Spleen (tissue), 11 donors: ENCODE measurements at regions not wholly inside any gene's neighbourhood (a gene's known extent, or its start where the extent isn't known, plus 50 kb on each side); places are given as distances from the start of the nearest gene placed in this dataset.

Source experiments
- DNase-seq: peaks from one replicate; pipeline ENCODE4 v3.0.0-alpha.2; 2020
- H3K27ac ChIP-seq, 8 donors: fragments of 200-600 bp; sonication (generic) in 7 of 8; 1 replicate in 4 of 8; 2 replicates in 4 of 8; pipeline versions ENCODE4 v1.5.0 to v1.8.0; 2016 to 2021; ENCODE audit warnings: inconsistent platforms in 4 of 8, mild to moderate bottlenecking in 4 of 8, moderate library complexity in 1 of 8
- H3K27me3 ChIP-seq, 7 donors: fragments of 200-600 bp; sonication (generic) in 6 of 7; replicated peaks in 1 of 7; 1 replicate in 4 of 7; 2 replicates in 3 of 7; pipeline versions ENCODE4 v1.5.0 to v1.8.0; 2016 to 2021; ENCODE audit warnings: inconsistent platforms in 3 of 7, mild to moderate bottlenecking in 1 of 7
- H3K36me3 ChIP-seq, 6 donors: fragments of 200-600 bp; sonication (generic) in 5 of 6; 1 replicate in 4 of 6; 2 replicates in 2 of 6; pipeline versions ENCODE4 v1.5.0 to v1.8.0; 2016 to 2021; ENCODE audit warnings: inconsistent platforms in 2 of 6
- H3K4me1 ChIP-seq, 6 donors: fragments of 200-600 bp; sonication (generic) in 5 of 6; 1 replicate in 3 of 6; 2 replicates in 3 of 6; pipeline versions ENCODE4 v1.5.0 to v1.8.0; 2016 to 2021; ENCODE audit warnings: inconsistent platforms in 3 of 6
- H3K4me3 ChIP-seq, 8 donors: fragments of 200-600 bp; sonication (generic) in 7 of 8; 1 replicate in 4 of 8; 2 replicates in 4 of 8; pipeline versions ENCODE4 v1.5.0 to v1.8.0; 2016 to 2021; ENCODE audit warnings: inconsistent platforms in 4 of 8, mild to moderate bottlenecking in 4 of 8, moderate library complexity in 2 of 8
- H3K9me3 ChIP-seq, 8 donors: fragments of 200-600 bp; sonication (generic) in 7 of 8; 1 replicate in 4 of 8; 2 replicates in 4 of 8; pipeline versions ENCODE4 v1.5.0 to v1.8.0; 2016 to 2021; ENCODE audit warnings: inconsistent platforms in 4 of 8
- CTCF ChIP-seq, 11 experiments: fragments of 200-600 bp in 7 of 11; fragments of 450-650 bp in 4 of 11; sonication (generic) in 4 of 11; IDR thresholded peaks in 8 of 11; conservative IDR thresholded peaks in 3 of 11; 1 replicate in 7 of 11; 2 replicates in 4 of 11; pipeline versions ENCODE4 v1.4.0 to v1.8.0; 2016 to 2021; ENCODE audit warnings: antibody characterized with exemption in 11 of 11, inconsistent platforms in 4 of 11, mild to moderate bottlenecking in 1 of 11
- POLR2A ChIP-seq, 3 donors: fragments of 450-650 bp; IDR thresholded peaks; one replicate each; pipeline ENCODE4 v1.5.1; 2017; ENCODE audit warnings: antibody characterized with exemption in 3 of 3, mild to moderate bottlenecking in 1 of 3
- POLR2AphosphoS5 ChIP-seq, 3 donors: sonication (generic); formaldehyde crosslinking; IDR thresholded peaks; one replicate each; pipeline ENCODE4 v1.5.1; 2017; ENCODE audit warnings: antibody characterized with exemption in 3 of 3
- WGBS, 5 donors: extraction: QIAGEN DNeasy Blood & Tissue Kit in 3 of 5; methylation state at CpG; one replicate each; pipeline versions ENCODE4 v1.1.5 to v1.1.7; 2013 to 2018; 5-methylcytosine and 5-hydroxymethylcytosine counted together
- intact Hi-C: fragments of 100-400 bp; cut with DNase I; formaldehyde crosslinking; loops from one replicate; pipeline ENCODE4 v1.15.0; 2023; ENCODE audit warnings: low total_unique reads
- donor health status: healthy with polysubstance abuse.
- donor health status: DM: no; HTN: no; CAD: no; lungs with moderate emphysema.
- donor health status: DM: no; HTN: no; CAD: no.
- donor health status: Bipolar disorder and iron deficiency.
- donor health status: healthy.
- donor health status: DM: no; HTN: no; CAD: no.
- donor health status: DM: yes; HTN: yes; CAD: no.

GRCh38 chr7:13737563-13737962, 251.9 kb downstream of the ETV1 start:
- TF ChIP-seq POLR2A (IDR thresholded peaks at IDR 0.05) = no peak
- TF ChIP-seq CTCF (IDR thresholded peaks at IDR 0.05 in 8 of 11, conservative IDR thresholded peaks at IDR 0.05 in 3 of 11) = no peak
- Histone ChIP-seq H3K36me3 (no peaks in the 10 kb centered on the region), H3K27me3 (no peaks in the 10 kb centered on the region), H3K27ac (no peak overlapping the region), H3K4me3 (no peak overlapping the region), H3K4me1 (no peaks in the 10 kb centered on the region), H3K9me3 (no peaks in the 10 kb centered on the region)
- intact Hi-C loops = loop anchor here (10.0 kb wide), 1 partner anchor 453 kb away; no protein-coding TSS in a partner anchor
- DNase-seq = no peak
- 50 to 66% (median 54%) methylated on average over 2 of the region's 2 CpGs for WGBS, 5 donors

- TF ChIP-seq POLR2A (IDR thresholded peaks at IDR 0.05) (no peak), CTCF (IDR thresholded peaks at IDR 0.05 in 8 of 11, conservative IDR thresholded peaks at IDR 0.05 in 3 of 11) (no peak), POLR2AphosphoS5 (IDR thresholded peaks at IDR 0.05) (no peak)
- H3K4me3 ChIP-seq = no peak overlapping the region
- H3K9me3 ChIP-seq = no peaks in the 10 kb centered on the region
- 72 to 87% (median 81%) methylated on average over 2 of the region's 2 CpGs for WGBS, 5 donors
- no peak overlapping the region for H3K27ac ChIP-seq
- no peaks in the 10 kb centered on the region for H3K4me1 ChIP-seq
- DNase-seq = no peak
- no peaks in the 10 kb centered on the region for H3K27me3 ChIP-seq
- H3K36me3 ChIP-seq = no peaks in the 10 kb centered on the region
- intact Hi-C loops = no loop called here
Measured at GRCh38 chr7:13742126-13742525, 247.3 kb downstream of the ETV1 start.

- 35 to 64% (median 49%) methylated on average over 1 of the region's 1 CpG for WGBS, 5 donors
Measured at GRCh38 chr7:13742811-13743210, 246.7 kb downstream of the ETV1 start.

GRCh38 chr7:13743226-13743625, 246.2 kb downstream of the ETV1 start:
- no peak for TF ChIP-seq POLR2A (IDR thresholded peaks at IDR 0.05)
- no peak for TF ChIP-seq CTCF (IDR thresholded peaks at IDR 0.05 in 8 of 11, conservative IDR thresholded peaks at IDR 0.05 in 3 of 11)
- no peak for TF ChIP-seq POLR2AphosphoS5 (IDR thresholded peaks at IDR 0.05)
- no peak for DNase-seq
- H3K4me1 ChIP-seq = no peaks in the 10 kb centered on the region
- H3K27ac ChIP-seq = no peak overlapping the region
- no peaks in the 10 kb centered on the region for H3K27me3 ChIP-seq
- H3K4me3 ChIP-seq = no peak overlapping the region
- intact Hi-C loops = no loop called here
- 52 to 68% (median 60%) methylated on average over 3 of the region's 3 CpGs for WGBS, 5 donors
- no peaks in the 10 kb centered on the region for H3K9me3 ChIP-seq
- no peaks in the 10 kb centered on the region for H3K36me3 ChIP-seq

More at GRCh38 chr7:13742811-13743210, 246.7 kb downstream of the ETV1 start:
- Histone ChIP-seq H3K36me3 (no peaks in the 10 kb centered on the region), H3K27me3 (no peaks in the 10 kb centered on the region), H3K9me3 (no peaks in the 10 kb centered on the region), H3K4me3 (no peak overlapping the region), H3K4me1 (no peaks in the 10 kb centered on the region), H3K27ac (no peak overlapping the region)
- no peak for DNase-seq
- intact Hi-C loops = no loop called here
- TF ChIP-seq POLR2A (IDR thresholded peaks at IDR 0.05) (no peak), CTCF (IDR thresholded peaks at IDR 0.05 in 8 of 11, conservative IDR thresholded peaks at IDR 0.05 in 3 of 11) (peak in 3 of 11 experiments; percentile 11 to 23 (median 20)), POLR2AphosphoS5 (IDR thresholded peaks at IDR 0.05) (no peak)
